Thyroid gland (tissue), 4 donors: ENCODE measurements at regions not wholly inside any gene's neighbourhood (a gene's known extent, or its start where the extent isn't known, plus 50 kb on each side); places are given as distances from the start of the nearest gene placed in this dataset.

Source experiments
- DNase-seq, 2 donors: peaks; one replicate each; pipeline ENCODE4 v3.0.0-alpha.2; 2019
- H3K27ac ChIP-seq, 3 donors: fragments of 200-600 bp; sonication (generic); 1 replicate in 2 of 3; 2 replicates in 1 of 3; pipeline ENCODE4 v1.5.1; 2016 to 2019; ENCODE audit warnings: mild to moderate bottlenecking in 1 of 3, moderate library complexity in 1 of 3
- H3K27me3 ChIP-seq: fragments of 200-600 bp; sonication (generic); one replicate; pipeline ENCODE4 v1.5.1; 2019
- H3K36me3 ChIP-seq, 2 donors: fragments of 200-600 bp; sonication (generic); one replicate each; pipeline ENCODE4 v1.5.1; 2016 to 2019
- H3K4me1 ChIP-seq, 2 donors: fragments of 200-600 bp; sonication (generic); one replicate each; pipeline ENCODE4 v1.5.1; 2017 to 2019
- H3K4me3 ChIP-seq, 3 donors: fragments of 200-600 bp; sonication (generic); replicated peaks in 1 of 3; 1 replicate in 2 of 3; 2 replicates in 1 of 3; pipeline ENCODE4 v1.5.1; 2016; ENCODE audit warnings: mild to moderate bottlenecking in 1 of 3
- H3K9me3 ChIP-seq: fragments of 200-600 bp; sonication (generic); one replicate; pipeline ENCODE4 v1.5.1; 2017
- POLR2A ChIP-seq, 2 donors: fragments of 450-650 bp; IDR thresholded peaks; one replicate each; pipeline ENCODE4 v1.6.1; 2017; ENCODE audit warnings: antibody characterized with exemption in 2 of 2, mild to moderate bottlenecking in 2 of 2, moderate library complexity in 1 of 2
- WGBS, 2 donors: methylation state at CpG; one replicate each; pipeline ENCODE4 v1.1.5; 2017; 5-methylcytosine and 5-hydroxymethylcytosine counted together
- intact Hi-C: fragments of 100-400 bp; cut with DNase I; formaldehyde crosslinking; loops from one replicate; pipeline ENCODE4 v1.15.1; 2023
- TF ChIP-seq, protein P1 (sequence below), 6 experiments: fragments of 200-600 bp in 3 of 6; fragments of 450-650 bp in 3 of 6; sonication (generic) in 3 of 6; IDR thresholded peaks; one replicate each; pipeline ENCODE4 v1.5.1; 2016 to 2019; ENCODE audit warnings: antibody characterized with exemption in 6 of 6, mild to moderate bottlenecking in 2 of 6, inconsistent platforms in 1 of 6, moderate library complexity in 1 of 6

DNA sequence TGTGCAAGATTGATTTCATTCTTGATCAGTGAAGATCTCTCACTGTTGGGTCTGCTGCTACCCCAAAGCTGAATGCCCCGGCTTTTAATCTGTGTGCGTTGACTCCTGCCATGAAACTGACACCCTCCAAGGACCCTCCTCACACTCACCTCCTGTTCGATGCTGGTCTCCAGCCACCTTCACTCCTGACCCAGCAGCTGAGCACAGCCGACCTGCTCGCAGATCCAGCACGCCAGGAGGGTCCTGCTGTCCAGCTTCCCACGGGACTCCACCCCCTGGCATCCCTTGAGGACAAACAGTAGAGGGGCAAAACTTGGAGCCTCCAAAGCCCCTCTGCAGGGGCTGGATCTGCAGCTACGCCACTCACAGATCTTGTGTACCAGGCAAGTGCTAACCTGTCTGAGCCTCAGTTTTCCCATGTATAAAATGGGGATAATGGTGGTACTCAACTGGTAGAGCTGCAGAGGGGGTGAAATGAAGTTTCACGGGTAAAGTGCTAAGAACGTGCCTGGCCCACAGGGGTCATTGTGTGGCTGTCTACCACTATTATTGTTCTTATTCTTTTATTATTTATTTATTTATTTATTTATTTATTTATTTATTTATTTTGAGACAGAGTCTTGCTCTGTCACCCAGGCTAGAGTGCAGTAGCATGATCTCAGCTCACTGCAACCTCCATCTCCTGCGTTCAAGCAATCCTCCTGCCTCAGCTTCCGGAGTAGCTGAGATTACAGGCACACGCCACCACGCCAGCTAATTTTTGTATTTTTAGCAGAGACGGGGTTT is 178.0 kb downstream of the PHETA1 start:
- no peak for DNase-seq

DNA sequence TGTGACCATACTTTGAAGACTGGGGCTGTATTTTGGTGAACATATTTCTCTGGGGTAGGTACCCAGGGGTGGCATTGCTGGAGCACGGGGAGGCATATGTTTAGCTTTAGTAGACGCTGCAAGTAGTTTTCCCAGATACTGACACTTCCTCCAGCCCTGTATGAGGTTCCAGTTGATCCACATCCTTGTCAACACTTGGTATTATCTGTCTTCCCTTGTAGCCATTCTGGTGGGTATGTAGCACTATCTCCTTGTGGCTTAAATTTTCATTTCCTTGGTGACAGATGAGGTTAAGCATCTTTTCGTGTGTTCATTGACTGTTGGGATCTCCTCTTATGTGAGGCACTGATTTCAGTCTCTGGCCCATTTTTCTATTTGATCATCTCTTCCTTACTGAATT is 179.1 kb downstream of the PHETA1 start:
- Histone ChIP-seq H3K4me1 (no peaks in the 10 kb centered on the region), H3K27me3 (no peaks in the 10 kb centered on the region), H3K4me3 (no peak overlapping the region), H3K36me3 (no peaks in the 10 kb centered on the region), H3K27ac (no peak overlapping the region), H3K9me3 (no peaks in the 10 kb centered on the region)
- TF ChIP-seq, protein P1, sequence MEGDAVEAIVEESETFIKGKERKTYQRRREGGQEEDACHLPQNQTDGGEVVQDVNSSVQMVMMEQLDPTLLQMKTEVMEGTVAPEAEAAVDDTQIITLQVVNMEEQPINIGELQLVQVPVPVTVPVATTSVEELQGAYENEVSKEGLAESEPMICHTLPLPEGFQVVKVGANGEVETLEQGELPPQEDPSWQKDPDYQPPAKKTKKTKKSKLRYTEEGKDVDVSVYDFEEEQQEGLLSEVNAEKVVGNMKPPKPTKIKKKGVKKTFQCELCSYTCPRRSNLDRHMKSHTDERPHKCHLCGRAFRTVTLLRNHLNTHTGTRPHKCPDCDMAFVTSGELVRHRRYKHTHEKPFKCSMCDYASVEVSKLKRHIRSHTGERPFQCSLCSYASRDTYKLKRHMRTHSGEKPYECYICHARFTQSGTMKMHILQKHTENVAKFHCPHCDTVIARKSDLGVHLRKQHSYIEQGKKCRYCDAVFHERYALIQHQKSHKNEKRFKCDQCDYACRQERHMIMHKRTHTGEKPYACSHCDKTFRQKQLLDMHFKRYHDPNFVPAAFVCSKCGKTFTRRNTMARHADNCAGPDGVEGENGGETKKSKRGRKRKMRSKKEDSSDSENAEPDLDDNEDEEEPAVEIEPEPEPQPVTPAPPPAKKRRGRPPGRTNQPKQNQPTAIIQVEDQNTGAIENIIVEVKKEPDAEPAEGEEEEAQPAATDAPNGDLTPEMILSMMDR (IDR thresholded peaks at IDR 0.05), result no peak
- TF ChIP-seq POLR2A (IDR thresholded peaks at IDR 0.05), result no peak
- DNase-seq, result no peak
- 89 to 92% methylated on average over 3 of the region's 3 CpGs for WGBS, 2 donors
- intact Hi-C loops, result no loop called here

More for the DNA sequence above, 178.0 kb downstream of the PHETA1 start:
- Histone ChIP-seq H3K4me1 (no peaks in the 10 kb centered on the region), H3K4me3 (no peak overlapping the region), H3K9me3 (no peaks in the 10 kb centered on the region), H3K36me3 (no peaks in the 10 kb centered on the region), H3K27me3 (no peaks in the 10 kb centered on the region), H3K27ac (no peak overlapping the region)
- TF ChIP-seq, protein P1 (IDR thresholded peaks at IDR 0.05), result no peak
- no peak for TF ChIP-seq POLR2A (IDR thresholded peaks at IDR 0.05)
- WGBS, 2 donors, result 88 to 90% methylated on average over 15 of the region's 15 CpGs
- intact Hi-C loops, result no loop called here

DNA sequence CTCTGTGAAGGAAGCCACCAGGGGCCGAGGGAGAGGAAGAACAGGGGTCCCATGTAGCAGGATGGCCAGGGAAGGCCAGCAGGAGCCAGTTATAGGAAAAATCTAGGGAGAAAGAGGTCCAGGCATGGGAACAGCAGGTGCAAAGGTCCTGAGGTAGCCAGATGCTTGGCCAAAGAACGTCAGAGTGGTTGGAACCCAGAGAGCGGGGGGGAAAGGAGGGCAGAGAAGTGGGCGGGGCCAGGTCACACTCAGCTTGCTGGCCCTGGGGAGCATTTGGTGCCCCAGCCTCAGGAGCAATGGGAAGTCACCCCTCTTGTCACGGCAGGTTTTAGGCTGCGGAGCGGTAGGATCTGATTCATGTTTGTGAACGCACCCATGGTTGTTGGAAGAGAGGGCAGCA is 180.5 kb downstream of the PHETA1 start:
- no peaks in the 10 kb centered on the region for H3K36me3 ChIP-seq
- no peak for DNase-seq
- H3K4me3 ChIP-seq, result no peak overlapping the region
- H3K27me3 ChIP-seq, result no peaks in the 10 kb centered on the region
- intact Hi-C loops, result no loop called here
- no peaks in the 10 kb centered on the region for H3K4me1 ChIP-seq
- TF ChIP-seq, protein P1 (IDR thresholded peaks at IDR 0.05), result no peak
- TF ChIP-seq POLR2A (IDR thresholded peaks at IDR 0.05), result no peak
- no peak overlapping the region for H3K27ac ChIP-seq
- WGBS, 2 donors, result 87 to 90% methylated on average over 8 of the region's 8 CpGs
- no peaks in the 10 kb centered on the region for H3K9me3 ChIP-seq

DNA sequence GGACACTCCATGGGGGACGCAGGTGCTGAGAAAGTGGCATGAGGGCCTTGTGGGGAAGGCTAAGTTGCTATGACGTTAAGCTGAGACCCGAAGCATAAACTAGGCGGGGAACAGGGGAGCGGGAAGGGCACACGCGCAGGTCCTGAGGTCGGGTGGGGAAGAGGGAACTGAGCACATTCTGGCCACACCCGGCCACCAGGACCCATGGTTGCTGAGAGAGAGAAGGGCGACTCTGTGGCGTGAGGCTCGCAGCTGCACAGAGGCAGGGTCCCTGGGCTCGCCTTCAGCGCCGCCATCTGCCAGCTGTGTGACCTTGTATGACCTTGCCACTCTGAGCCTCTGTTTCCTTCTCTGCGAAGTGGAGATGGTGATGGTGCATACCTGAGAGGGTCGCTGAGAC is 182.5 kb downstream of the PHETA1 start:
- no peak for DNase-seq
- H3K9me3 ChIP-seq, result no peaks in the 10 kb centered on the region
- TF ChIP-seq, protein P1 (IDR thresholded peaks at IDR 0.05), result no peak
- no peak for TF ChIP-seq POLR2A (IDR thresholded peaks at IDR 0.05)
- no peak overlapping the region for H3K27ac ChIP-seq
- no peaks in the 10 kb centered on the region for H3K27me3 ChIP-seq
- H3K4me3 ChIP-seq, result no peak overlapping the region
- no peaks in the 10 kb centered on the region for H3K36me3 ChIP-seq
- intact Hi-C loops, result no loop called here
- no peaks in the 10 kb centered on the region for H3K4me1 ChIP-seq
- WGBS, 2 donors, result 86 to 89% methylated on average over 17 of the region's 17 CpGs

DNA sequence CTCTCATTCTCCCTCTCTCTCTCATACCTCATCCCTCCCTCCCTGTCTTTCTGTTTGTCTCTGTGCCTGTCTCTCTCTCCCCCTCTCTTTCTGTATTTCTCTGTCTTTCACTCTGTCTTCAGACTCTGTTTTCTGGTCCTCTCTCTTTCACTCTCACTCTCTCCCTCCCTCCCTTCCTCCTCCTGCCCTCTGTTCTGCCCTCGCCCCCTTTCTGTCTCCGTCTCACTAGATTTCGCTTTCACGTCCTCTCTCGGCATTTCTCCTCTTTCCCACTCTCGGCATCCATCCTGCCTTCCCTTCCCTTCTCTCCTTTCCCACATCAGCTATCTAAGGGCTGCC is 183.0 kb downstream of the PHETA1 start:
- intact Hi-C loops, result no loop called here
- no peak for TF ChIP-seq POLR2A (IDR thresholded peaks at IDR 0.05)
- TF ChIP-seq, protein P1 (IDR thresholded peaks at IDR 0.05), result no peak
- Histone ChIP-seq H3K27ac (no peak overlapping the region), H3K9me3 (no peaks in the 10 kb centered on the region), H3K36me3 (no peaks in the 10 kb centered on the region), H3K4me3 (no peak overlapping the region), H3K27me3 (no peaks in the 10 kb centered on the region), H3K4me1 (no peaks in the 10 kb centered on the region)
- 91 to 94% methylated on average over 6 of the region's 6 CpGs for WGBS, 2 donors
- no peak for DNase-seq
